Rectal smooth muscle tissue (tissue), 1 donor: ENCODE measurements at regions not wholly inside any gene's neighbourhood (a gene's known extent, or its start where the extent isn't known, plus 50 kb on each side); places are given as distances from the start of the nearest gene placed in this dataset.

Source experiments
- H3K27ac ChIP-seq: one replicate; pipeline ENCODE4 v1.7.0; 2013; ENCODE audit warnings: low read depth, low read length, inconsistent platforms
- H3K27me3 ChIP-seq: one replicate; pipeline ENCODE4 v1.7.0; 2013; ENCODE audit warnings: low read length; ENCODE audit not compliant: control insufficient read depth, insufficient read depth
- H3K36me3 ChIP-seq: one replicate; pipeline ENCODE4 v1.7.0; 2013; ENCODE audit warnings: low read length; ENCODE audit not compliant: control insufficient read depth, insufficient read depth
- H3K4me1 ChIP-seq: one replicate; pipeline ENCODE4 v1.7.0; 2013; ENCODE audit warnings: low read length; ENCODE audit not compliant: control insufficient read depth, insufficient read depth
- H3K4me3 ChIP-seq: one replicate; pipeline ENCODE4 v1.7.0; 2013; ENCODE audit warnings: low read length
- H3K9ac ChIP-seq: one replicate; pipeline ENCODE4 v1.7.0; 2013; ENCODE audit warnings: low read length

- no peaks in the 10 kb centered on the region for H3K27me3 ChIP-seq
- H3K27ac ChIP-seq, result no peak overlapping the region
- no peak overlapping the region for H3K9ac ChIP-seq
- no peak overlapping the region for H3K4me3 ChIP-seq
- no peaks in the 10 kb centered on the region for H3K36me3 ChIP-seq
- no peaks in the 10 kb centered on the region for H3K4me1 ChIP-seq
Observed at GRCh38 chr5:38715696-38716095, 130.1 kb upstream of the OSMR start.

DNA sequence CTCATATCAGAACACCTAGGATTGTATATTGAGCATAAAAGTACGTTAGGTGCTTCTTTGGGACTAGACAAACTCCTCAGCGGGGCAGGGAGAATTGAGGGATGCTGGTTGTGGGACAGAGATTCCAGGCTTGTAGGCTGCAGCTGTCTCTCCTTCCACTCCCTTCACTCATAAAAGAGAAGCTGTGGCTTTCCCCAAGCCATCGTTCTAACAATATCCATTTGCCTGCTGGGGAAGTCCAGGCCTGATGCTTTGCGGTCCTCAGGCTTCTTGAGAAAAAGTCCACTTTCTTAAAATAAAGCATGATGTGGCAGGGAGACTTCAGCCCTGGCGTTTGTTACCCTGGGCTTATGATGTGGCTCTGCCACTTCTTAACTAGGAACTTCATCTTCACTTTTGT lies 129.3 kb upstream of the OSMR start:
- no peaks in the 10 kb centered on the region for H3K4me1 ChIP-seq

DNA sequence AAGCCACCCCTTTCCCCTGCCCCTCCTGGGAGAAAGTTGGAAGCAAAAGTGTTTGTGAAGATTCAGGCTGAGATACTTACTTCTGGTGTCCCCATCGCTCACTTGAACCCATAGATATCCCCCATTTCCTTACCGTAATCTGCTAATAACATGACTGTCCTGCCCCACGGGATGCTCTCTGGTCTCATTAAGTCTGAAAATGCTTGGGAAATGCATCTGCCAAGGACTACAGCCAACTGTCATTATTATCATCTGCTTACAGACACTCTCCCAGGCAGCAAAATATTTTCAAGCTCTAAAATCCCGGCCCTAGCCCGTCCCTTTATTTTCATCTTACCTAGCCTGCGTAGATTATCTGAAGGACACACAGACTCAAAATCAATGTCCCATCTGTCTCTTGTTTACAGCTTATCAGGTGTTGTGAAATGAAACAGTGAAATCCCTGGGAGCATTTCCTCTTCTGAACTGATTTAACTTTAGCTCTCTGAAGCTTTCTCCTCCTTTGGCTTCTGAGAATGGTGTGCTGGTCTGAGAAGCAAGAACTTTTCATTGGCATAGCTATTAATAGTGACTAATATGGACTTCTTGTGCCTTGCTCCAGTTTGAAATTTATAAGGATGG lies 126.9 kb upstream of the OSMR start:
- Histone ChIP-seq H3K27me3 (no peaks in the 10 kb centered on the region), H3K4me1 (no peaks in the 10 kb centered on the region), H3K4me3 (no peak overlapping the region), H3K36me3 (no peaks in the 10 kb centered on the region), H3K9ac (no peak overlapping the region), H3K27ac (no peak overlapping the region)

More for the DNA sequence above, 129.3 kb upstream of the OSMR start:
- Histone ChIP-seq H3K27ac (no peak overlapping the region), H3K27me3 (no peaks in the 10 kb centered on the region), H3K4me3 (no peak overlapping the region), H3K36me3 (no peaks in the 10 kb centered on the region), H3K9ac (no peak overlapping the region)

DNA sequence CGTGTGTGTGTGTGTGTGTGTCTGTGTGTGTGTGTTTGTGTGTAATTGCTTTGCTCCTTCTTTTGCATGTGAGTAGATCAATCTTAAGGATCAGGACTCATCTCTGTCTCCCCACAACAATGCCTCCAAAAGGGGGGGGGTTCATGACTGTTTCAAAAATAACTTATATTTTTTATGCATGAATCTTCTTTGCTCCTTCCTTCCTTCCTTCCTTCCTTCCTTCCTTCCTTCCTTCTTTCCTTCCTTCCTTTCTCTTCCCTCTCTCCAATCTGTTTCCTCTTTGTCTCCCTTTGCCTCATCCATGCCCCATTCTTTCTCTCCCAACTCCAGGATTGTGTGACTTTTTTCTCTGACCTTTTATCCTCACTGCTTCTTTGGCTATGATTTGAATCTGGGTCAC lies 126.4 kb upstream of the OSMR start:
- Histone ChIP-seq H3K27ac (no peak overlapping the region), H3K4me3 (no peak overlapping the region), H3K4me1 (no peaks in the 10 kb centered on the region), H3K27me3 (no peaks in the 10 kb centered on the region), H3K9ac (no peak overlapping the region), H3K36me3 (no peaks in the 10 kb centered on the region)

DNA sequence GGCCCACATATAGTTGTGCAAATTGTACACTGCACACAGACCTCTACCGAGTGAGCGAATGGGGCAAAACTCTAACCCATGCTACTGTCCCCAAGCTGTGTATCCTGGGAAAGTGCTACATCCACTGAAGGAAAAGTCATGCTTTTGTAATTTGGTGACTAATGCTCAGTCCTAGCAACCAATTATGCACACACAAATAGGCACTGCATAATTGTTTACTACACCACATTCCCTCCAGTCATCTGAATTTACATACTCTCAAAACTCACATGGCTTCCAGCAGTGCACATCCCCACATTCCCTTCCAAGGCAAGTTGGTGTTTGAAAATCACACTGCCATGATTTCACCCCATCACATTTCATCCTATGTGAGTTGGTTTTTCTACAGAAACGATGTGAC lies 125.9 kb upstream of the OSMR start:
- Histone ChIP-seq H3K9ac (no peak overlapping the region), H3K36me3 (no peaks in the 10 kb centered on the region), H3K4me3 (no peak overlapping the region), H3K27ac (no peak overlapping the region), H3K27me3 (no peaks in the 10 kb centered on the region), H3K4me1 (no peaks in the 10 kb centered on the region)

GRCh38 chr5:38720554-38721361 lies 125.1 kb upstream of the OSMR start:
- Histone ChIP-seq H3K4me3 (no peak overlapping the region), H3K27me3 (no peaks in the 10 kb centered on the region), H3K36me3 (no peaks in the 10 kb centered on the region), H3K4me1 (no peaks in the 10 kb centered on the region), H3K27ac (no peak overlapping the region), H3K9ac (no peak overlapping the region)

DNA sequence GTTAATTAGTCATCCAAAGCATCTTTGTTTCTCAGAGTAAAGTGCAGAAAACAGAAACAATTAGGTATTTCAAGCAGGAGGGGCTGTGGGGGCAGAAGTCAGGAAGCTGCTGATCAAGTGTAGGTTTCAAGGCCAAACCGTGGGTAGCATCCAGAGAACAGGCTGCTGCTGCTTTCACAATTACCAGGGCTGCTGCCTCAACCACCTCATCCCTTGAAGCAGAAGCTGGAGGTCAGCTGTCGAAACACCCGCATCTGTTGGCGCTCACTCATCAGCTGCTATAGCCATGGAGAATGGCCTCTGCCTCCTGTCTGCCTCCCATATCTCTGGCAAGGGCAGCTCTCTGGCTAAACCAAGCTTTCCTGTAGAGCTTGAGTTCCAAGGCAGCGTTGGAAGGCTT lies 122.9 kb upstream of the OSMR start:
- H3K36me3 ChIP-seq, result no peaks in the 10 kb centered on the region
- H3K4me1 ChIP-seq, result no peaks in the 10 kb centered on the region
- H3K27ac ChIP-seq, result no peak overlapping the region
- H3K27me3 ChIP-seq, result no peaks in the 10 kb centered on the region
- H3K9ac ChIP-seq, result no peak overlapping the region
- H3K4me3 ChIP-seq, result no peak overlapping the region

DNA sequence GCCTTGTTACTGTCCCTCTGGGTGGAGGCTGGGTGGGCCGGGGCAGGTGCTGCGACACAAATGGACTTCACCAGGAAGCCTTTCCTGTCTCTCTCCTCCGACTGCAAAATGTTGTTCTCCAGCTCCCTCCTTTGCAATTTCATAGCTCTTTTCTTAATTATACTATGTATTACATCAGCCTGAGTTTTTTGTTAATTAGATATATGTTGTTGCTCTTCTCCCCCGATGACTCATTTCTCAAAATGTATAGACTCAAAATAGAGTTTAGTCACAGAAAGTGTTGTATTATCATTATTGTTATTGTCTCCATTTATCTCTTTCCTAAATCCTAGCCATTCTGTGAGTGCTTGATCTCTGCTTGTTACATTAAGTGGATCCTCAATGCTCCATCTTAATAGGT lies 122.4 kb upstream of the OSMR start:
- no peak overlapping the region for H3K9ac ChIP-seq

DNA sequence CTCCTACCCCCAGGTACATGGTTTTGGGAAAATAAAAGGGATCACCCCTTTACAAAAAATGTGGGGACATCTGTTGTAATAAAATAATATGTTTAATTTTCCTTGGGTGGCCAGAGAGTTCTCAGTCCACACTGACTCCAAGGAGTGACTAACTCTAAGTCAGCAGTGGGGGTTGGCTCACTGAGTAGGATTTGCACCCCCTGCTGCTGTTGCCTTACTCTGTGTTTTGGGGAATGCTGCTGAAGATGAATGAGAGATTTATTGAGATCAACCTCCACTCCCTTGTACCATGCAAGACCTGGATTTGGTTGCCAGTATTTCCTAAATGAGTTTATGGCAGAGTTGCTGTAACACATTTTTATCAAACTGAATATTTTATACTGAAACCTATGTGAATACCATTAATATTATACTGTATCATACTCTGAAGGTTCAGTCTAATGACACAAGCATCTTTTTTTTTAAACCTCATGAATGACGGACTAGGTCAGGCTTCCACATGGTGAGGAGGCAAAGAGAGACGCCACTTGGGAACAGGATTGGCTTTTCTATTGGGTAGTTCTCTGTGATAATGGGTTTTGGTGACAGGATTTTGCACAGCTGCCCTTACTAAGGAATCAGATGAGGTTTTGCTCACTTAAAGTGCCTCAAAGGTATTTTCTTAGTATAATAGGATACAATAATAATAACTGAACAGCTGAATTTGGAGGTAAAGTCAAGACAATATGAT lies 121.3 kb upstream of the OSMR start:
- Histone ChIP-seq H3K36me3 (no peaks in the 10 kb centered on the region), H3K27ac (no peak overlapping the region), H3K9ac (no peak overlapping the region), H3K27me3 (no peaks in the 10 kb centered on the region), H3K4me1 (no peaks in the 10 kb centered on the region), H3K4me3 (no peak overlapping the region)

More for the DNA sequence above, 122.4 kb upstream of the OSMR start:
- no peaks in the 10 kb centered on the region for H3K4me1 ChIP-seq
- H3K36me3 ChIP-seq, result no peaks in the 10 kb centered on the region
- H3K27me3 ChIP-seq, result no peaks in the 10 kb centered on the region
- H3K4me3 ChIP-seq, result no peak overlapping the region
- H3K27ac ChIP-seq, result no peak overlapping the region

DNA sequence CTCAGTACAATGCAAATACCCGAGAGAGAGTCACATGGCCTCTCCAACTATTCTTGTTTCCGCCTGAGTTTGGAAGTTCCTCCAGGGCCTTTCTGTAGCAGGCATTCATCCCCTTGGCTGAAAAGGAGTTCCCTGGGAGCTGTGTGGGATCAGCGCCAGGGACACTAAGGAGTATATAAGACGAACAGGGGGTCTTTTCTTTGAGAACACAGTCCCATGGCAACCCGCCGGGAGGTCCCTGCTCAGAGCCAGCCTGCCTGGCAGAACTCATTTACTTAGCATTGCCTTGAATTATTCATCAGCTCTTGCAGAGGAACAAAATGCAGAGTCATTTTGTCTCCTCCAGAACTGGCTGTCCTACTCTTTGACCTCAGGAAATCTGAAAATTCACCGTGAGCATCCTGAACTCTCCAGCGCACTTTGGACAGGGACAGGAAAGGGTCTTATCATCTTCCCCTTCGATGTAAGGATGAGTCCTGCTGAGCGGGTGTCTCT lies 120.4 kb upstream of the OSMR start:
- Histone ChIP-seq H3K9ac (no peak overlapping the region), H3K27me3 (no peaks in the 10 kb centered on the region), H3K4me1 (no peaks in the 10 kb centered on the region), H3K4me3 (no peak overlapping the region), H3K36me3 (no peaks in the 10 kb centered on the region), H3K27ac (no peak overlapping the region)

- Histone ChIP-seq H3K27me3 (no peaks in the 10 kb centered on the region), H3K4me1 (no peaks in the 10 kb centered on the region), H3K4me3 (no peak overlapping the region), H3K36me3 (no peaks in the 10 kb centered on the region), H3K9ac (no peak overlapping the region), H3K27ac (no peak overlapping the region)
Observed at GRCh38 chr5:38726279-38726678, 119.5 kb upstream of the OSMR start.

- no peaks in the 10 kb centered on the region for H3K36me3 ChIP-seq
- H3K27me3 ChIP-seq, result no peaks in the 10 kb centered on the region
- H3K4me3 ChIP-seq, result no peak overlapping the region
- H3K9ac ChIP-seq, result no peak overlapping the region
- H3K4me1 ChIP-seq, result no peaks in the 10 kb centered on the region
- no peak overlapping the region for H3K27ac ChIP-seq
Observed at GRCh38 chr5:38728029-38728428, 117.8 kb upstream of the OSMR start.
